ENCODE measurements at regions not wholly inside any gene's neighbourhood (a gene's known extent, or its start where the extent isn't known, plus 50 kb on each side); places are given as distances from the start of the nearest gene placed in this dataset.

DNA sequence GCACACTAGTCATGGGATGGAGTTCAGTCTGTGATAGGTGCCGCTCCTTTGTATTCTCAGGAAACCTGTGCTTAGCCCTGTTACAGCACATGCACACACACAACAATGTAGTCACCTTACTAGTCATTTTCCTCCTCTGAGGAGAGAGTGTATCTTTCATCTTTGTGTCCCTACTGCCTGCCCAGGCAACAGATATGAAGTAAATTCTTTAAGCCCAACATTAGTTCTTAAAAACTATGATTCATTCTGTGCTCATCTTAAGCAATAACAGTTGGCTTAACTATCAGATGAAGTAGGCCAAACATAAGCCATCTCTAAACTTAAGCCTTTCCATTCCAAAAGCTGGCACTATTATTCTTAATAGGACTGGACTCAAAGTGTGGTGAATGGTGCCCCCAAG lies 186.5 kb downstream of the LNPK start:
- no peak for TF ChIP-seq POLR2A (IDR thresholded peaks at IDR 0.05)
- TF ChIP-seq, protein P1, sequence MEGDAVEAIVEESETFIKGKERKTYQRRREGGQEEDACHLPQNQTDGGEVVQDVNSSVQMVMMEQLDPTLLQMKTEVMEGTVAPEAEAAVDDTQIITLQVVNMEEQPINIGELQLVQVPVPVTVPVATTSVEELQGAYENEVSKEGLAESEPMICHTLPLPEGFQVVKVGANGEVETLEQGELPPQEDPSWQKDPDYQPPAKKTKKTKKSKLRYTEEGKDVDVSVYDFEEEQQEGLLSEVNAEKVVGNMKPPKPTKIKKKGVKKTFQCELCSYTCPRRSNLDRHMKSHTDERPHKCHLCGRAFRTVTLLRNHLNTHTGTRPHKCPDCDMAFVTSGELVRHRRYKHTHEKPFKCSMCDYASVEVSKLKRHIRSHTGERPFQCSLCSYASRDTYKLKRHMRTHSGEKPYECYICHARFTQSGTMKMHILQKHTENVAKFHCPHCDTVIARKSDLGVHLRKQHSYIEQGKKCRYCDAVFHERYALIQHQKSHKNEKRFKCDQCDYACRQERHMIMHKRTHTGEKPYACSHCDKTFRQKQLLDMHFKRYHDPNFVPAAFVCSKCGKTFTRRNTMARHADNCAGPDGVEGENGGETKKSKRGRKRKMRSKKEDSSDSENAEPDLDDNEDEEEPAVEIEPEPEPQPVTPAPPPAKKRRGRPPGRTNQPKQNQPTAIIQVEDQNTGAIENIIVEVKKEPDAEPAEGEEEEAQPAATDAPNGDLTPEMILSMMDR (IDR thresholded peaks at IDR 0.05) = no peak
